Upper lobe of left lung (tissue), 6 donors: ENCODE measurements at regions not wholly inside any gene's neighbourhood (a gene's known extent, or its start where the extent isn't known, plus 50 kb on each side); places are given as distances from the start of the nearest gene placed in this dataset.

ENCODE experiments used
- ATAC-seq, 2 donors: fragments of 200-7000 bp; cut with Tn5 transposase; one replicate each; pipeline ENCODE4 v1.9.1; 2022; ENCODE audit warnings: mild to moderate bottlenecking in 2 of 2, moderate library complexity in 2 of 2; ENCODE audit not compliant: low FRiP score in 2 of 2
- DNase-seq, 2 donors: peaks; one replicate each; pipeline ENCODE4 v3.0.0-alpha.2; 2019 to 2020
- H3K27ac ChIP-seq, 4 donors: fragments of 200-600 bp; sonication (generic); one replicate each; pipeline ENCODE4 v1.5.1; 2016 to 2019
- H3K27me3 ChIP-seq, 4 donors: fragments of 200-600 bp; sonication (generic); one replicate each; pipeline ENCODE4 v1.5.1; 2017 to 2019
- H3K36me3 ChIP-seq, 4 donors: fragments of 200-600 bp; sonication (generic); one replicate each; pipeline ENCODE4 v1.5.1; 2016 to 2019
- H3K4me1 ChIP-seq, 4 donors: fragments of 200-600 bp; sonication (generic); one replicate each; pipeline ENCODE4 v1.5.1; 2018 to 2019
- H3K4me3 ChIP-seq, 4 donors: fragments of 200-600 bp; sonication (generic); one replicate each; pipeline ENCODE4 v1.5.1; 2017 to 2019; ENCODE audit warnings: mild to moderate bottlenecking in 2 of 4, moderate library complexity in 1 of 4
- H3K9me3 ChIP-seq, 4 donors: fragments of 200-600 bp; sonication (generic); one replicate each; pipeline ENCODE4 v1.5.1; 2018 to 2019
- EP300 ChIP-seq, 4 donors: sonication (generic); formaldehyde crosslinking; IDR thresholded peaks; one replicate each; pipeline ENCODE4 v1.5.1; 2017; ENCODE audit warnings: antibody characterized with exemption in 4 of 4, control low read depth in 2 of 4
- POLR2A ChIP-seq, 4 donors: fragments of 450-650 bp; IDR thresholded peaks; one replicate each; pipeline ENCODE4 v1.5.1; 2016 to 2017; ENCODE audit warnings: antibody characterized with exemption in 4 of 4, mild to moderate bottlenecking in 2 of 4
- POLR2AphosphoS5 ChIP-seq, 2 donors: sonication (generic); formaldehyde crosslinking; IDR thresholded peaks; one replicate each; pipeline ENCODE4 v1.5.1; 2017; ENCODE audit warnings: antibody characterized with exemption in 2 of 2
- WGBS, 2 donors: methylation state at CpG; one replicate each; pipeline ENCODE4 v1.1.5; 2017 to 2018; 5-methylcytosine and 5-hydroxymethylcytosine counted together
- TF ChIP-seq, protein P1 (sequence below), 6 experiments: fragments of 450-650 bp in 4 of 6; fragments of 200-600 bp in 2 of 6; sonication (generic) in 2 of 6; IDR thresholded peaks; one replicate each; pipeline ENCODE4 v1.5.1; 2016 to 2019; ENCODE audit warnings: antibody characterized with exemption in 6 of 6
- donor health status: DM: no; HTN: no; CAD: no; lungs with moderate emphysema.
- donor health status: DM: no; HTN: yes; CAD: no; lungs with severe emphysema.

DNA sequence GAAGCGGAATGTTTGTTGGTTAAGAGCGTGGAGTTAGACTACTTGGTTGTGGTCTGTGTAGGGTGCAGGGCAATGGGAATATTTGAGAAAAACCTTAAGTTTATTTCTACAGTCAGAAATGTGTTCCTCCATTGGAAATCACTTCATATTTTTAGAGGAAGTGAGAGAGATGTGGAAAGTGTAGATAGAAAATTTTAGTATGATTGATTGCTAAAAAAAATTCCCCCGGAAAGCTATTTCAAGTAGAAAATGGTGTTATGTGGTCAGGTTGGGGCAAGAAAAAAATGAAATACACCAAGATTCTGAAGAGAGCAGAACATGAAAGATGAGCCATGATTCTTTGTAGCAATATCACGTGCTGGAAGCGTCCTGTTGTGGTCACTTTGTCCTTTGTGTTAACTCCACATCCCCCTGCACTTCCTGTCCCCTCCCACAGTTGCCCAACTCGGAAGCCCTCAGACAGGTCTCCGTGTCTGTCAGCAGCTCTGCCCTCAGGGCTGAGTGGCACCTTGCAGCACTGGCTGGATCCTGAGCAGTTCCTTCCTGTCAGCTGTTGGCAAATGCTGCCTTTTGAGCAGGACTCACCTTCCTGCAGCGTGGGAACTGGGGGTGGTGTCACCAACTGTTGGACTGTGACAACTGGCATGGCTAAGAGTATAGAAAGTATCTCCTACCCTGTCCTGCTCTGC lies 137.5 kb upstream of the SLC24A3 start:
- TF ChIP-seq, protein P1, sequence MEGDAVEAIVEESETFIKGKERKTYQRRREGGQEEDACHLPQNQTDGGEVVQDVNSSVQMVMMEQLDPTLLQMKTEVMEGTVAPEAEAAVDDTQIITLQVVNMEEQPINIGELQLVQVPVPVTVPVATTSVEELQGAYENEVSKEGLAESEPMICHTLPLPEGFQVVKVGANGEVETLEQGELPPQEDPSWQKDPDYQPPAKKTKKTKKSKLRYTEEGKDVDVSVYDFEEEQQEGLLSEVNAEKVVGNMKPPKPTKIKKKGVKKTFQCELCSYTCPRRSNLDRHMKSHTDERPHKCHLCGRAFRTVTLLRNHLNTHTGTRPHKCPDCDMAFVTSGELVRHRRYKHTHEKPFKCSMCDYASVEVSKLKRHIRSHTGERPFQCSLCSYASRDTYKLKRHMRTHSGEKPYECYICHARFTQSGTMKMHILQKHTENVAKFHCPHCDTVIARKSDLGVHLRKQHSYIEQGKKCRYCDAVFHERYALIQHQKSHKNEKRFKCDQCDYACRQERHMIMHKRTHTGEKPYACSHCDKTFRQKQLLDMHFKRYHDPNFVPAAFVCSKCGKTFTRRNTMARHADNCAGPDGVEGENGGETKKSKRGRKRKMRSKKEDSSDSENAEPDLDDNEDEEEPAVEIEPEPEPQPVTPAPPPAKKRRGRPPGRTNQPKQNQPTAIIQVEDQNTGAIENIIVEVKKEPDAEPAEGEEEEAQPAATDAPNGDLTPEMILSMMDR (IDR thresholded peaks at IDR 0.05), result no peak
- no peak for TF ChIP-seq POLR2A (IDR thresholded peaks at IDR 0.05)
- TF ChIP-seq POLR2AphosphoS5 (IDR thresholded peaks at IDR 0.05), result no peak
- TF ChIP-seq EP300 (IDR thresholded peaks at IDR 0.05), result no peak
- WGBS, 2 donors, result 38 to 39% methylated on average over 8 of the region's 8 CpGs
- Histone ChIP-seq H3K27ac (no peak overlapping the region), H3K27me3 (no peaks in the 10 kb centered on the region), H3K4me1 (no peaks in the 10 kb centered on the region), H3K36me3 (no peaks in the 10 kb centered on the region), H3K4me3 (no peak overlapping the region), H3K9me3 (no peaks in the 10 kb centered on the region)
- DNase-seq (peak in 1 of 2 donors; percentile 50), ATAC-seq (peak; percentile 34 to 63)

DNA sequence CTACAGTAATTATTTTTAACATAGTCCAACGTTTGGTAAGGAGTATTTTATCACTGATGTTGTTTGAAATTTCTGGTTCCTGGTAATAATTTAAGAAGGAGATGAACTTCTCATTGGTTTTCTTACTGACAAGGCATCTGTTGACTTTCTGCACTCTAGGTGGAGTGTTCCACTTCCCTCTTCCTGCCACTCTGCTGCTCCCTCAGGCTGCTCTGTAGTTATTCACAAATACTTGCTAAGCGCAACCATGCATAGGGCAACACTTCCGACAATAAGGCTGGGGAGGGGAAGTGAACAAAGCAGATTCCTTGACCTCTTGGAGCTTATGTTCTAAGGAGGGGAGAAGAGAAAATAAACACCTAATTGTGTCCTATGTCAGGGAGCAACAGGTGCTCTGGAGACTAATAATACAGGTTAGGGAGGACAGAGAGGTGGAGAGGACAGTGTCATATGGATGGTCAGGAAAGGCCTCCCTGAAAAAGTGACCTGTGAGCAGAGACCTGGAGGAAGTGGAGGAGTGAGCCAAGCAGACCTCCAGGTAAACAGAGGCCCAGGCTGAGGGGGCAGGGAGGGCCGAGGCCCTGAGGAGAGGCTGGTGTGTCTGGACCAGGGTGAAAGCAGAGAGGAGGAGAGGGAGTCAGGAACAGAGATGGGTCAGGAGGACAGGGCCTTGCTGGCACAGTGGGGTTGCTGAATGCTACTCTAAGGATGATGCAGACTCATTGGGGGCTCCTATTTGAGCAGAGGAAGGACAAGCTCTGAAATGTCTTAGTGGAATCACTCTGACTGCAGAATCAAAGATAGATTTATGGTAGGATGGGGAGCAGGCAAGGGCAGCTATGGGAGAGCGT lies 134.8 kb upstream of the SLC24A3 start:
- 59 to 66% methylated on average over 5 of the region's 5 CpGs for WGBS, 2 donors
- H3K27me3 ChIP-seq, result no peaks in the 10 kb centered on the region
- H3K27ac ChIP-seq, result no peak overlapping the region
- H3K9me3 ChIP-seq, result no peaks in the 10 kb centered on the region
- H3K4me3 ChIP-seq, result no peak overlapping the region
- no peak for DNase-seq
- TF ChIP-seq, protein P1 (IDR thresholded peaks at IDR 0.05), result no peak
- no peak for TF ChIP-seq EP300 (IDR thresholded peaks at IDR 0.05)
- no peak for TF ChIP-seq POLR2A (IDR thresholded peaks at IDR 0.05)
- no peak for TF ChIP-seq POLR2AphosphoS5 (IDR thresholded peaks at IDR 0.05)
- no peak for ATAC-seq
- H3K36me3 ChIP-seq, result no peaks in the 10 kb centered on the region
- H3K4me1 ChIP-seq, result no peaks in the 10 kb centered on the region

DNA sequence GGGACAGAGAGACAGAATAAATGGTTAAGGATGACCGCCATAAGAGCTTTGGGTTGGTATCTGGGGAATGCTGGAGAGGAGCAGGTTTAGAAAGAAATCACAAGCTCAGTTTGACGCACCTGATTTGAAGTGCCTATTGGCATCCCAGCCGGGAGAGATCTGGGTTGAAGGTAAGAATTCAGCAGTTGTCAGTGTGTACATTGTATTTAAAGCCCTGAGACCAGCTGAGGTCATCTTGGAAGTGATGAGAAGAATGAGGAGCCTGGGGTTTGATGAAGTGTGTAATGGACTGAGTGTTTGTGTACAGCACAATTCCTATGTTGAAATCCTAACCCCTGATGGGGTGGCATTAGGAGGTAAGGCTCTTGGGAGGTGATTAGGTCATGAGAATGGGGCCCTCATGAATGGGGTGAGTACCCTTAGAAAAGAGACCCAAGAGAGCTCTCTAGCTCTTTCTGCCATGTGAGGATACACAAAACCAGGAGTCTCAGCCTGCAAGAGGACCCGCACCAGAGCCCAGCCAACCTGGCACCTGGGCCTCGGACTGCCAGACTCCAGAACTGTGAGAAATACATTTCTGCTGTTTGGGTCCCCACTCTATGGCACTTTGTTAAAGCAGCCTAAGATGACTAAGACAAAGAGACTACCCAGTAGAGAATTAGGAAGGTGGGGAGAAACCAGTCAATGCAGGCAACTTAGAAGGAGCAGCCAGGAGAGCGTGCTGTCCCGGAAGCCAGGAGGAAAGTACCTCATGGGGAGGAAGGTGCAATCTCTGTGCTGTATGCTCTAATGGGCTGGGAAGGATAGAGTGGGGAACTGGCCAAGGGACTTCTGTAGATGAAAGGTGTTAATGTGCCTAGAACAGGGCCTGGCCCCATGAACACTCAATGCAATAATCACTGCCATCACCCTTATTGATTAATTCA lies 133.7 kb upstream of the SLC24A3 start:
- TF ChIP-seq EP300 (IDR thresholded peaks at IDR 0.05) (no peak), POLR2AphosphoS5 (IDR thresholded peaks at IDR 0.05) (no peak)
- TF ChIP-seq, protein P1 (IDR thresholded peaks at IDR 0.05), result no peak
- H3K27me3 ChIP-seq, result no peaks in the 10 kb centered on the region
- H3K36me3 ChIP-seq, result no peaks in the 10 kb centered on the region
- H3K9me3 ChIP-seq, result no peaks in the 10 kb centered on the region
- H3K27ac ChIP-seq, result no peak overlapping the region
- H3K4me3 ChIP-seq, result no peak overlapping the region
- ATAC-seq (no peak), DNase-seq (no peak)
- 82 to 86% methylated on average over 7 of the region's 7 CpGs for WGBS, 2 donors
- H3K4me1 ChIP-seq, result no peaks in the 10 kb centered on the region

DNA sequence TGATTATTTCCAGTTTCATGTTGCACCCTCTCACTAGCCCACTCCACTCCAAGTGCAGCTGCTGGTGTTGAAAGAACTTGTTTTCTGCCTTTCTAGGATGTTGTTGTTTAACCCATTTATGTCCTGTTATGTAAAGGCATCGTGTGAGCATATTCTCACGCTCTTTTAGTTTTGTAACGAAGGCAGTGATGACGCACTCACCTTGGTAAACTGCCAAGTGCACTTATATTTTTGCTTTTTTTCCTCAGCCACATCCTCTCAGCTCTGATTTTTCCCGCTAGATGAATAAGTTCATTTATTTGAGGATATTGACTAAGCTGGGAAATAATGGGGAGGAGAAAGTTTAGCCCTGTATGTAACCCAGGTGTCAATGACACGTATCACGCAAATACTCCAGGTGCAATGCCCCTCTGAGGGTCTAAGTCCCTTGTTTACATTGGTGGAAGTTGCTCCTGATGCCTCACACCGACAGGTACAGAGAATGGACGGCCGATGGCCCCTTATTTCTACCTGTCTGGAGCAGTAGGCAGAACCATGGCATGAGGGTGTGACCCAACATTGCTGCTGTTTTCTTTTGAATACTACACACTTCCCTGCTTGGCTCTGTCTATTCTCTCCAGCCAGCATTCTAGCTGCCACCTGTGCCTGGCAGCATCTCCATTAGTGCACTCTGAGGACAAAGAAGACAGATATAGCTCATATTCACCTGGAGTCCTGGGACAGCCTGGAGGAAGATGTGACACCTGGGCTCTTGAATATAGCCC lies 132.7 kb upstream of the SLC24A3 start:
- TF ChIP-seq, protein P1 (IDR thresholded peaks at IDR 0.05), result no peak
- no peak for TF ChIP-seq POLR2AphosphoS5 (IDR thresholded peaks at IDR 0.05)
- no peak for TF ChIP-seq POLR2A (IDR thresholded peaks at IDR 0.05)
- no peak for TF ChIP-seq EP300 (IDR thresholded peaks at IDR 0.05)
- no peak overlapping the region for H3K4me3 ChIP-seq
- DNase-seq (no peak), ATAC-seq (no peak)
- 51 to 55% methylated on average over 9 to 10 of the region's 10 CpGs for WGBS, 2 donors
- no peaks in the 10 kb centered on the region for H3K9me3 ChIP-seq
- H3K36me3 ChIP-seq, result no peaks in the 10 kb centered on the region
- H3K4me1 ChIP-seq, result no peaks in the 10 kb centered on the region
- no peaks in the 10 kb centered on the region for H3K27me3 ChIP-seq
- H3K27ac ChIP-seq, result no peak overlapping the region
